HCEC 1CT (cell line): ENCODE measurements at regions not wholly inside any gene's neighbourhood (a gene's known extent, or its start where the extent isn't known, plus 50 kb on each side); places are given as distances from the start of the nearest gene placed in this dataset.

Experiments used
- DNase-seq: peaks from one replicate; pipeline ENCODE4 v3.0.0-alpha.2; 2017

- no peak for DNase-seq
Measured at GRCh38 chr2:106981491-106981890, 95.5 kb upstream of the ST6GAL2 start.

- DNase-seq, result no peak
Measured at GRCh38 chr2:106982350-106982749, 96.4 kb upstream of the ST6GAL2 start.

GRCh38 chr2:106983305-106983704 is 97.3 kb upstream of the ST6GAL2 start:
- no peak for DNase-seq

- no peak for DNase-seq
Measured at GRCh38 chr2:106988361-106988760, 102.4 kb upstream of the ST6GAL2 start.

GRCh38 chr2:106990297-106990696 is 104.3 kb upstream of the ST6GAL2 start:
- no peak for DNase-seq

DNA sequence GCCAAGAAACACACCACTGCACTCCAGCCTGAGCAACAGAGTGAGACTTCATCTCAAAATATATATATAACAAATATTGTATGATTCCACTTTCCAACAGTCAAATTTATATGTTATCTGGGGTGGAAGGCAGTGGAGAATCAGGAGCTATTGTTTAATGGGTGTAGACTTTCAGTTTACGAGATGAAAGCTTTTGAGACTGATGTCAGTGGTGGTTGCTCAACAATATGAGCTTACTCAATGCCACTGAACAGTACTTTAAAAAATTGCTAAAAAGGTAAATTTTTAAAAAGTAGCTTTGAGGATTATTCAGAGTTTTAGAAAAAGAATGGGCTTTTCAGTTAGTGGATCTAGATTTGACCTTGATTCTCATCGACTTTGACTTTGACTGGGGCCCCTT is 105.9 kb upstream of the ST6GAL2 start:
- no peak for DNase-seq

GRCh38 chr2:106995556-106995955 is 109.6 kb upstream of the ST6GAL2 start:
- DNase-seq, result no peak

DNA sequence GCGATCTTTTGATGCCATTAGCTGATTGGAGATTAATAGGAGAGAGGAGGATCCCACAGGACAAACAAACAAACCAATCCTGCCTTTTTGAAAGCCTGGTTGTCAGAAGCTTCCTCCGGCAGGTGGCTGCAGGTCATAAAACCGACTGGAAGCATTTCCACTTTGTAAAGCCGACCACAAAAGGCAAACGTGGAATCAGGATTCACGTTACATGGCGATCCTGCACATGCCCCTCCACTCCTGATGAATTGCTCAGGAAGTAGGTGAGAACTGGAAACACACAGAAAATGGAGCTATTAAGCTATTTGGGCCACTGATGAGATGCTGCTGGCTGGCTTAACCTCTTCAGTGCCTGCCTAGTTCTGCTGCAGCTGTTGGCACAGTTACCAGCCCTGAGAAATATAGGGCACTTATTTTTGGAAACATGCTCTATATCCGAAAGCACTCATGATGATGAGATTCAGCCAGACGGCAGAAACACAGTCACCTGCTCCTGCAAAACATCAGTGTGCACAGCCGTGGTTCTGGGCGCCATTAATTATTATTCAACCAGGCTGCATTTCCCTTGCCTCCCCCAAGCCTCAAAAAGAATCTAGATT is 110.3 kb upstream of the ST6GAL2 start:
- DNase-seq, result no peak

- no peak for DNase-seq
Measured at GRCh38 chr2:106997204-106997603, 111.2 kb upstream of the ST6GAL2 start.

DNA sequence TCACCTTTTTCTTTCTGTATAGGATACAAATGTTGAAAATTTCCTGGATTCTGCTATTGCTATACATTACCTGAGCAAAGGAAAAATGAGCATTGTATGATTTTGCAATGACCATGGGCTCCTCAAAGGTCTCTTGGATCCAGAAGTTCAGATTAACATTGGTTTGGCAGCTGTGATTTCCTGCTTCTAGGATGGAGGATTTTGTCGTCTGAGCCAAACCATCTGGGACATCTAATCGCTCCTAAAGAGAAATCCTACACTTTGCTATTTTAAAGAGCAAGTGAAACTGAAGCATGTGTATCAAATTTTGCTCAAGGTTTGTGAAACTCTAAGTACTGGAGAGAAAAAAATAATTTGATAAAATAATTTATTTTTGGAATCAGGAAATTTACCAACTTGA is 115.1 kb upstream of the ST6GAL2 start:
- DNase-seq, result no peak

DNA sequence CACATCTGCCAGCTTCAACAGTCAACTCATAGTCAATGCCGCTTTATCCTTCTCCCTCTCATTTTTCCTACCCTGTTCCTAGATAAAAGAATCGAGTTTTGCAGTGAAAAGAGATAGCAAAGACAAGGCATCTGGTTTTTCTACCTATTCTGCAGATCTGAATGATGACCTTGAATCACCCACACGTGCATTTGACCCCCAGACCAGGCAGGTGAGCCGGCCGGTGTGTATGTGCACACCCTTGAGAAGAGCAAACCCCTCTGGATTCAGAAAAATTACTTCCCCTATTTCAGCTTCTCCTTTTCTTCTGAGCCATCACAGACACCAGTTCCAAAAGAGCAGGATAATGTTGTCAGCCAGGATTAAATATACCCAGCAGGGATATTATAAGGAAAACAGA is 115.6 kb upstream of the ST6GAL2 start:
- DNase-seq, result no peak

- DNase-seq, result no peak
Measured at GRCh38 chr2:107001964-107002696, 116.2 kb upstream of the ST6GAL2 start.

DNA sequence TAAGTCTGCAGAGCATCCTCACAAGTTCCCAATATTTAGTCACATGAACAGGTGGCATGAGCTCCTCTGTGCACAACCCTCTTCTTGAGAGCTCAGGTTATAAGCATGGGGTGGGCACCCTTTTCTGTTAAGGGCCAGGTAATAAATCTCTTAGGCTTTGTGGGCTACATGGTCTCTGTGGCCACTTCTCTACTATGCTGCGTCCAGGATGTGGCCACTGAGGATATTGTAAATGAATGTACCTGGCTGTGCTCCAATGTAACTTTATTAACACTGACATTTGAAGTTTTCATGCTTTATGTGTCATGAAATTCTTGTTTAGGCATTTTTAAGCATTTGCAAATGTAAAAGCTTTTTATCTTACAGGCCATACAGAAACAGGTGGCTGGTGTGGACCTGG is 116.8 kb upstream of the ST6GAL2 start:
- DNase-seq, result no peak

- DNase-seq, result no peak
Measured at GRCh38 chr2:107005853-107006252, 119.9 kb upstream of the ST6GAL2 start.

GRCh38 chr2:107006836-107007235 is 120.9 kb upstream of the ST6GAL2 start:
- DNase-seq, result no peak

- DNase-seq, result no peak
Measured at GRCh38 chr2:107007927-107008326, 122.0 kb upstream of the ST6GAL2 start.

- DNase-seq, result no peak
Measured at GRCh38 chr2:107008843-107009242, 122.9 kb upstream of the ST6GAL2 start.

- no peak for DNase-seq
Measured at GRCh38 chr2:107009275-107009674, 123.3 kb upstream of the ST6GAL2 start.

DNA sequence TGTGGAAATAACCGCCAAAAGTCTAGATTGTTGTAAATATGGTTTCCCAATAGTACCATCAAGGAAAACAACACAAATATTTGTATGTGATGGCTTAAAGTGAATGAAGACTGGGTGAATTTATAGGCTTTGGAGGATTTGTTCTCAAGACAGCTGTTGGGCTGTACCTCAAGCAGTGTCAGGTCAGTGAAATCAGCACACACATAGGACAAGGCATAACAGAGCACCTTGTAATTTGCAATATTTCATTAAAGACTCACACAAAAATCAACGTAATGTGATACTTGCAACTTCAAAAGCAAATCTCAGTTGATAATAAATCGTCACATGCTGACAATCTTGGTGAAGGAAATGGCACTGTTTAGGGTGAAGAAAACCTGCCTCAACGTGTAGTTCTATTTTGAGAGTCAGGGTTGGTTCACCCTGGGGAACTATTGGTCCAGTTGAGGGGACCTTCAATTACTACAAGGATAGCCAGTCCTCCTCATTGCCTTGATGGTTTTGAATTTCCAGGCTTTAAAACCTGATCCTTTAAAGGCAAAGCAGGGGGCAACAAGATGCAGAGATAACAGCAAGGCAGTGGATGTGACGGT is 126.8 kb upstream of the ST6GAL2 start:
- DNase-seq, result no peak

DNA sequence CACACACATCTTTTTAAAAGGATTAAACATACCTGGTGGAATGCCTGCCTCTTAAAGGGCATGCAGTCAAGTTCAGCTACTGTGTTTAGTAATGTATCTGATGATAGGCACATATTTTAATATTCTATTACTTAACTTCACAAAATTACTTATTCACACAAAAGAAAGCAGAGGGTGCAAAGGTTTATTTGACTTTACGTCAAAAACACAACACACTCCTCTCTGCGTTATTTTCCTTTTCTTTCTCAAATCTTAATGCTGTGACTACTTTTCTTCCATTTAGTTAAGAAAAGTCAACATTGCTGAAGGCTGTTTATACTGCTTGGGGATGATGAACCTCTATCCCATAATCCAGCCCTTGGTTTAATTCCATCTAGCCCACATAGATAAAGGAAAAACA is 127.9 kb upstream of the ST6GAL2 start:
- DNase-seq, result no peak

GRCh38 chr2:107018366-107018765 is 132.4 kb upstream of the ST6GAL2 start:
- no peak for DNase-seq

GRCh38 chr2:107020392-107020791 is 134.4 kb upstream of the ST6GAL2 start:
- no peak for DNase-seq

DNA sequence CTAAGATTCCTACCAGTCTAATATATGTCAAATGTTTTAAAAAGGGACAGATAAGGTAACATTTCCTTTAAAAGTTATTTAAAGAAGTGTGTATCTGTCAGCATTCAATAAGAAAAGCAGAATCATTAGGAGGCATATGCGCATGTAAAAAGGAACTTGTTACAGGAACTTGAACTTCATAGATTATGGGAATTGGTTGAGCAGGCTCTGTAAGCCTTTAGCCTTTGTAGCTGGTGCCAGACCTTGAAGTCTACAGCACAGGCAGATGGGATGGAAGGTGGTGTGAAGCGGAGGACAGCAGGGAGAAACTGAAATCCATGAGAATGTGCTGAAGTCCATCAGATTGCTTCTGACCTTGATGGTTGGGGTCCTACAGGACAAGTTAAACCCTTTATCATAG is 138.3 kb upstream of the ST6GAL2 start:
- DNase-seq, result no peak

- DNase-seq, result no peak
Measured at GRCh38 chr2:107025291-107025857, 139.4 kb upstream of the ST6GAL2 start.
